GM12892 (cell line): ENCODE measurements at regions not wholly inside any gene's neighbourhood (a gene's known extent, or its start where the extent isn't known, plus 50 kb on each side); places are given as distances from the start of the nearest gene placed in this dataset.

Experiments used
- POLR2A ChIP-seq: IDR thresholded peaks from 2 replicates; pipeline ENCODE4 v1.6.1; 2011; ENCODE audit warnings: low read depth, low read length, control low read depth
- POLR2AphosphoS5 ChIP-seq: IDR thresholded peaks from 2 replicates; pipeline ENCODE4 v1.6.1; 2011; ENCODE audit warnings: low read depth, low read length, control low read depth
- TAF1 ChIP-seq: IDR thresholded peaks from 2 replicates; pipeline ENCODE4 v1.6.1; 2011; ENCODE audit warnings: low read depth, mild to moderate bottlenecking, control low read depth, low read length, borderline replicate concordance

GRCh38 chr13:29937841-29938240 lies 87.4 kb upstream of the UBL3 start:
- TF ChIP-seq POLR2AphosphoS5 (no peak), POLR2A (no peak), TAF1 (no peak)
